Stomach (tissue), 4 donors: ENCODE measurements at regions not wholly inside any gene's neighbourhood (a gene's known extent, or its start where the extent isn't known, plus 50 kb on each side); places are given as distances from the start of the nearest gene placed in this dataset.

ENCODE experiments used
- POLR2A ChIP-seq, 4 donors: fragments of 450-650 bp; IDR thresholded peaks; one replicate each; pipeline ENCODE4 v1.6.1; 2016; ENCODE audit warnings: antibody characterized with exemption in 4 of 4, control low read depth in 2 of 4, mild to moderate bottlenecking in 1 of 4, moderate library complexity in 1 of 4
- POLR2AphosphoS5 ChIP-seq, 3 donors: sonication (generic); formaldehyde crosslinking; IDR thresholded peaks; one replicate each; pipeline ENCODE4 v1.6.1; 2016; ENCODE audit warnings: antibody characterized with exemption in 3 of 3

GRCh38 chr1:61581251-61581650 lies 143.7 kb downstream of the TM2D1 start:
- TF ChIP-seq POLR2A (IDR thresholded peaks at IDR 0.05) (no peak), POLR2AphosphoS5 (IDR thresholded peaks at IDR 0.05) (no peak)
